GM12878 (cell line): ENCODE measurements at regions not wholly inside any gene's neighbourhood (a gene's known extent, or its start where the extent isn't known, plus 50 kb on each side); places are given as distances from the start of the nearest gene placed in this dataset.

Source experiments
- ATAC-seq: fragments of 200-7000 bp; cut with Tn5 transposase; 3 replicates; pipeline ENCODE4 v1.9.1; 2020; ENCODE audit warnings: mild to moderate bottlenecking, moderate library complexity
- BruUV-seq: library from RNA; stranded (reverse); fragments of 400-500 nt; replicated peaks from 2 replicates; lab custom pipeline; 2021; lab: Mats Ljungman, UMichigan
- CTCF ChIA-PET: fragments of 300-600 bp; sonication (Branson Sonifier 250); formaldehyde crosslinking; extraction: SDS; loops from one replicate; lab custom pipeline; 2021; ENCODE audit warnings: inconsistent platforms; lab: Yijun Ruan, JAX
- POLR2A ChIA-PET: fragments of 350-600 bp; formaldehyde crosslinking; extraction: SDS; loops from one replicate; lab custom pipeline; 2021; ENCODE audit warnings: inconsistent platforms; lab: Charles Lee
- RAD21 ChIA-PET: fragments of 300-600 bp; sonication (Branson Sonifier 250); formaldehyde crosslinking; loops from one replicate; lab custom pipeline; 2023; ENCODE audit warnings: antibody characterized with exemption; ENCODE audit not compliant: unreplicated experiment; lab: Charles Lee
- SMC1A ChIA-PET: fragments of 300-600 bp; sonication (Branson Sonifier 250); formaldehyde crosslinking; loops from one replicate; lab custom pipeline; 2023; ENCODE audit not compliant: unreplicated experiment, uncharacterized antibody; lab: Charles Lee
- DNase-seq: peaks from one replicate; pipeline ENCODE4 v3.0.0-alpha.2; 2011; ENCODE audit warnings: low read depth, low spot score
- FAIRE-seq: peaks from 3 replicates; lab custom pipeline; 2011; peaks lifted over from hg19 to GRCh38; lab: Jason Lieb, UNC
- H2AFZ ChIP-seq: 2 replicates; pipeline ENCODE4 v1.6.0; 2011; ENCODE audit warnings: low read depth, low read length, control low read depth; ENCODE audit not compliant: control insufficient read depth
- H3K27ac ChIP-seq: 2 replicates; pipeline ENCODE4 v1.5.1; 2011; ENCODE audit warnings: control low read depth; ENCODE audit not compliant: control insufficient read depth, insufficient read depth
- H3K27me3 ChIP-seq, 2 experiments: replicated peaks in 1 of 2; 2 replicates each; pipeline versions ENCODE4 v1.6.0 to v1.6.1; 2011; ENCODE audit warnings: low read length in 1 of 2; ENCODE audit not compliant: control insufficient read depth in 2 of 2, insufficient read depth in 2 of 2
- H3K36me3 ChIP-seq, 2 experiments: 2 replicates each; pipeline ENCODE4 v1.5.1; 2011; ENCODE audit warnings: low read length in 1 of 2; ENCODE audit not compliant: control insufficient read depth in 2 of 2, insufficient read depth in 2 of 2
- H3K4me1 ChIP-seq: 2 replicates; pipeline ENCODE4 v1.6.1; 2011; ENCODE audit warnings: mild to moderate bottlenecking, low read length, moderate library complexity, mixed read lengths; ENCODE audit not compliant: control insufficient read depth, insufficient read depth
- H3K4me2 ChIP-seq: 2 replicates; pipeline ENCODE4 v1.6.0; 2011; ENCODE audit warnings: control low read depth; ENCODE audit not compliant: control insufficient read depth, insufficient read depth
- H3K4me3 ChIP-seq: fragments of 200-600 bp; sonication (generic); 2 replicates; pipeline ENCODE4 v1.5.1; 2016
- H3K79me2 ChIP-seq: 2 replicates; pipeline ENCODE4 v1.6.0; 2011; ENCODE audit warnings: low read length; ENCODE audit not compliant: control insufficient read depth, insufficient read depth
- H3K9ac ChIP-seq: 2 replicates; pipeline ENCODE4 v1.8.0; 2011; ENCODE audit warnings: low read length, control low read depth, mixed read lengths; ENCODE audit not compliant: control insufficient read depth, insufficient read depth
- H3K9me3 ChIP-seq: replicated peaks from 3 replicates; pipeline ENCODE4 v1.5.1; 2011; ENCODE audit warnings: mild to moderate bottlenecking, low read length; ENCODE audit not compliant: control insufficient read depth, insufficient read depth
- H4K20me1 ChIP-seq: 2 replicates; pipeline ENCODE4 v1.6.0; 2011; ENCODE audit not compliant: control insufficient read depth, insufficient read depth
- BCL3 ChIP-seq: IDR thresholded peaks from 2 replicates; pipeline ENCODE4 v1.6.1; 2011; ENCODE audit warnings: borderline replicate concordance, low read depth, mild to moderate bottlenecking, moderate library complexity, low read length; ENCODE audit not compliant: insufficient read depth, poor library complexity, severe bottlenecking
- MEF2B ChIP-seq: fragments of 450-650 bp; IDR thresholded peaks from 2 replicates; pipeline ENCODE4 v1.6.1; 2018; ENCODE audit warnings: mild to moderate bottlenecking, moderate library complexity; ENCODE audit not compliant: partially characterized antibody, poor library complexity, severe bottlenecking
- ZNF592 ChIP-seq: fragments of 450-650 bp; IDR thresholded peaks from 2 replicates; pipeline ENCODE4 v1.6.1; 2017; ENCODE audit warnings: mild to moderate bottlenecking, moderate library complexity
- WGBS: methylation state at CpG from one replicate; pipeline ENCODE4 v1.1.6; 2016; ENCODE audit warnings: low lambda C conversion rate; ENCODE audit not compliant: insufficient replicate concordance, insufficient coverage; ENCODE audit errors: missing lambda C conversion rate; 5-methylcytosine and 5-hydroxymethylcytosine counted together
- in situ Hi-C: fragments of 300-500 bp; cut with MboI; formaldehyde crosslinking; loops from 9 replicates; pipeline ENCODE4 v1.14.3; 2018; ENCODE audit warnings: mixed read lengths
- intact Hi-C: fragments of 100-400 bp; cut with micrococcal nuclease; formaldehyde crosslinking; loops from one replicate; pipeline ENCODE4 v1.14.2; 2022; ENCODE audit not compliant: unreplicated experiment

- no peak for TF ChIP-seq BCL3
Measured at GRCh38 chr22:48146426-48146825, 1384.0 kb downstream of the TBC1D22A start (continued).

- no peaks in the 10 kb centered on the region for H3K36me3 ChIP-seq
- no peaks in the 10 kb centered on the region for H3K9me3 ChIP-seq
- no TSS peak for BruUV-seq
- no peak overlapping the region for H2AFZ ChIP-seq
- no peak; the same call in 2 of the 3 replicates for ATAC-seq
- TF ChIP-seq MEF2B (peak; percentile 50), ZNF592 (no peak)
- H4K20me1 ChIP-seq, result no peaks in the 10 kb centered on the region
- H3K4me1 ChIP-seq, result peaks cover 4% of the 10 kb centered on the region; the same call in 1 of the 2 replicates
- peak; percentile 8 for DNase-seq
- SMC1A ChIA-PET, result interaction anchor here (1.0 kb wide), 1 partner anchor 22 kb away, joined by 3 read pairs; no protein-coding TSS in a partner anchor
- no peak for FAIRE-seq
- WGBS, result 2% methylated on average over 7 of the region's 7 CpGs
- intact Hi-C loops (no loop called here), in situ Hi-C loops (no loop called here)
- RAD21 ChIA-PET, result no interaction called here
- no peak overlapping the region for H3K4me3 ChIP-seq
- CTCF ChIA-PET, result no interaction called here
- H3K4me2 ChIP-seq, result no peak overlapping the region
- no peak overlapping the region for H3K27ac ChIP-seq
- POLR2A ChIA-PET, result no interaction called here
- H3K9ac ChIP-seq, result no peak overlapping the region
- H3K79me2 ChIP-seq, result no peaks in the 10 kb centered on the region
- H3K27me3 ChIP-seq, result no peaks in the 10 kb centered on the region
Measured at GRCh38 chr22:48145738-48146137, 1383.3 kb downstream of the TBC1D22A start.
